A549 (cell line): ENCODE measurements at regions not wholly inside any gene's neighbourhood (a gene's known extent, or its start where the extent isn't known, plus 50 kb on each side); places are given as distances from the start of the nearest gene placed in this dataset.

Experiments used
- ATAC-seq, 2 experiments: fragments of 200-7000 bp in 1 of 2; fragments of >200 bp in 1 of 2; cut with Nextera tagmentation in 1 of 2; cut with Tn5 transposase in 1 of 2; 3 replicates each; pipeline versions ENCODE4 v1.8.0 to v1.9.1; 2018 to 2020; ENCODE audit warnings: mild to moderate bottlenecking in 1 of 2, moderate library complexity in 1 of 2
- CTCF ChIA-PET: fragments of 300-600 bp; sonication (Branson Sonifier 250); formaldehyde crosslinking; extraction: SDS; loops from one replicate; lab custom pipeline; 2021; ENCODE audit warnings: antibody characterized with exemption, inconsistent platforms; lab: Yijun Ruan, JAX
- POLR2A ChIA-PET: fragments of 350-600 bp; formaldehyde crosslinking; extraction: SDS; loops from one replicate; lab custom pipeline; 2021; ENCODE audit warnings: antibody characterized with exemption, inconsistent platforms; lab: Yijun Ruan, JAX
- DNase-seq, 2 experiments: peaks; one replicate each; pipeline versions ENCODE4 v3.0.0 to v3.0.0-alpha.2; 2011 to 2016; ENCODE audit warnings: low read depth in 1 of 2, low spot score in 1 of 2
- FAIRE-seq: peaks from 2 replicates; lab custom pipeline; 2011; peaks lifted over from hg19 to GRCh38; lab: Jason Lieb, UNC
- H3K27ac ChIP-seq, 2 experiments: fragments of >200 bp; sonication (Bioruptor Twin); formaldehyde crosslinking; 3 replicates each; pipeline ENCODE4 v1.5.1; 2016 to 2017
- H3K4me1 ChIP-seq: fragments of >200 bp; sonication (Bioruptor Twin); formaldehyde crosslinking; 3 replicates; pipeline ENCODE4 v1.6.1; 2016
- H3K4me2 ChIP-seq: fragments of >200 bp; sonication (Bioruptor Twin); formaldehyde crosslinking; 3 replicates; pipeline ENCODE4 v1.6.1; 2016
- H3K4me3 ChIP-seq: fragments of >200 bp; sonication (Bioruptor Twin); formaldehyde crosslinking; 3 replicates; pipeline ENCODE4 v1.5.1; 2016
- H3K9me3 ChIP-seq: fragments of >200 bp; sonication (Bioruptor Twin); formaldehyde crosslinking; 3 replicates; pipeline ENCODE4 v1.6.1; 2016
- BHLHE40 ChIP-seq: IDR thresholded peaks from 2 replicates; pipeline ENCODE4 v1.6.1; 2012; ENCODE audit warnings: low read depth, low read length, inconsistent platforms
- CEBPB ChIP-seq, 2 experiments: fragments of >200 bp in 1 of 2; sonication (Bioruptor Twin) in 1 of 2; formaldehyde crosslinking in 1 of 2; IDR thresholded peaks; 2 replicates each; pipeline ENCODE4 v1.6.1; 2012 to 2016
- CHD4 ChIP-seq: fragments of 200-600 bp; sonication (generic); IDR thresholded peaks from 2 replicates; pipeline ENCODE4 v1.6.1; 2016; ENCODE audit warnings: antibody characterized with exemption, mild to moderate bottlenecking, borderline replicate concordance
- CTCF ChIP-seq: fragments of >200 bp; sonication (Bioruptor Twin); formaldehyde crosslinking; IDR thresholded peaks from 3 replicates; pipeline ENCODE4 v1.5.1; 2016
- EHF ChIP-seq: fragments of 250-450 bp; sonication (Bioruptor Pico); IDR thresholded peaks from 2 replicates; pipeline ENCODE4 v1.5.0; 2020; ENCODE audit warnings: mild to moderate bottlenecking
- EHMT2 ChIP-seq: fragments of 200-600 bp; sonication (generic); IDR thresholded peaks from 2 replicates; pipeline ENCODE4 v1.6.1; 2016; ENCODE audit warnings: antibody characterized with exemption, low read depth, mild to moderate bottlenecking, moderate library complexity
- ELK1 ChIP-seq: fragments of 150-350 bp; IDR thresholded peaks from 2 replicates; pipeline ENCODE4 v1.6.1; 2014; ENCODE audit warnings: low read depth, mild to moderate bottlenecking, low read length
- EP300 ChIP-seq, 2 experiments: fragments of >200 bp; sonication (Bioruptor Twin); formaldehyde crosslinking; IDR thresholded peaks; 2 replicates in 1 of 2; 3 replicates in 1 of 2; pipeline ENCODE4 v1.6.1; 2016 to 2017
- FOSB ChIP-seq: fragments of 250-450 bp; sonication (Bioruptor Pico); IDR thresholded peaks from 2 replicates; pipeline ENCODE4 v1.5.0; 2020; ENCODE audit warnings: mild to moderate bottlenecking, moderate library complexity
- FOSL2 ChIP-seq, 2 experiments: fragments of 450-650 bp in 1 of 2; fragments of >200 bp in 1 of 2; sonication (Bioruptor Twin) in 1 of 2; formaldehyde crosslinking; IDR thresholded peaks; 2 replicates each; pipeline versions ENCODE4 v1.5.0 to v1.6.1; 2016 to 2020; ENCODE audit warnings: mild to moderate bottlenecking in 1 of 2, moderate library complexity in 1 of 2
- GATA3 ChIP-seq: IDR thresholded peaks from 2 replicates; pipeline ENCODE4 v1.6.1; 2012; ENCODE audit warnings: borderline replicate concordance
- HES2 ChIP-seq: fragments of >200 bp; sonication (Bioruptor Twin); formaldehyde crosslinking; IDR thresholded peaks from 2 replicates; pipeline ENCODE4 v1.6.1; 2016
- HMGXB4 ChIP-seq: fragments of 250-450 bp; sonication (Bioruptor Pico); IDR thresholded peaks from 2 replicates; pipeline ENCODE4 v1.5.0; 2021; ENCODE audit warnings: mild to moderate bottlenecking, moderate library complexity, borderline replicate concordance
- HOXA7 ChIP-seq: fragments of 250-450 bp; sonication (Bioruptor Pico); IDR thresholded peaks from 2 replicates; pipeline ENCODE4 v1.5.0; 2020; ENCODE audit warnings: mild to moderate bottlenecking, moderate library complexity
- JUNB ChIP-seq: fragments of >200 bp; sonication (Bioruptor Twin); formaldehyde crosslinking; IDR thresholded peaks from 2 replicates; pipeline ENCODE4 v1.6.1; 2016
- KDM1A ChIP-seq: fragments of 200-600 bp; sonication (generic); IDR thresholded peaks from 2 replicates; pipeline ENCODE4 v1.6.1; 2016; ENCODE audit warnings: low read depth, mild to moderate bottlenecking
- KDM5A ChIP-seq: fragments of 200-600 bp; sonication (generic); IDR thresholded peaks from 2 replicates; pipeline ENCODE4 v1.6.1; 2016; ENCODE audit warnings: antibody characterized with exemption, mild to moderate bottlenecking
- MAFK ChIP-seq: fragments of 450-650 bp; IDR thresholded peaks from 2 replicates; pipeline ENCODE4 v1.6.1; 2014; ENCODE audit not compliant: partially characterized antibody
- MAZ ChIP-seq: fragments of 150-350 bp; IDR thresholded peaks from 2 replicates; pipeline ENCODE4 v1.6.1; 2014; ENCODE audit warnings: antibody characterized with exemption, low read depth, low read length, borderline replicate concordance
- MYC ChIP-seq: IDR thresholded peaks from 2 replicates; pipeline ENCODE4 v1.6.1; 2012; ENCODE audit warnings: mild to moderate bottlenecking, inconsistent platforms, low read length, improper control_type of control experiment, borderline replicate concordance
- NPAS2 ChIP-seq: fragments of 250-450 bp; sonication (Bioruptor Pico); IDR thresholded peaks from 2 replicates; pipeline ENCODE4 v1.8.0; 2022; ENCODE audit warnings: mild to moderate bottlenecking, moderate library complexity, borderline replicate concordance
- NR3C1 ChIP-seq: fragments of >200 bp; sonication (Bioruptor Twin); formaldehyde crosslinking; IDR thresholded peaks from 3 replicates; pipeline ENCODE4 v1.6.1; 2017
- PHF8 ChIP-seq: fragments of 200-600 bp; sonication (generic); IDR thresholded peaks from 2 replicates; pipeline ENCODE4 v1.6.1; 2016; ENCODE audit warnings: low read depth, mild to moderate bottlenecking, antibody characterized with exemption, moderate library complexity, borderline replicate concordance
- POLR2A ChIP-seq: IDR thresholded peaks from 2 replicates; pipeline ENCODE4 v1.6.1; 2012; ENCODE audit warnings: mild to moderate bottlenecking, low read length
- POLR2AphosphoS2 ChIP-seq: conservative IDR thresholded peaks from 2 replicates; pipeline ENCODE4 v1.6.1; 2012; ENCODE audit warnings: low read length, improper control_type of control experiment, inconsistent platforms
- RCOR1 ChIP-seq: fragments of 150-350 bp; IDR thresholded peaks from 2 replicates; pipeline ENCODE4 v1.6.1; 2014; ENCODE audit warnings: antibody characterized with exemption, low read length, low read depth
- RNF2 ChIP-seq: fragments of 200-600 bp; sonication (generic); IDR thresholded peaks from 2 replicates; pipeline ENCODE4 v1.6.1; 2016; ENCODE audit warnings: low read depth, mild to moderate bottlenecking, antibody characterized with exemption, moderate library complexity, borderline replicate concordance
- SMC3 ChIP-seq: fragments of >200 bp; sonication (Bioruptor Twin); formaldehyde crosslinking; IDR thresholded peaks from 3 replicates; pipeline ENCODE4 v1.6.1; 2018; ENCODE audit warnings: inconsistent platforms
- SREBF2 ChIP-seq: fragments of 450-650 bp; IDR thresholded peaks from 2 replicates; pipeline ENCODE4 v1.6.1; 2014; ENCODE audit warnings: mild to moderate bottlenecking, moderate library complexity
- TP53 ChIP-seq: fragments of 250-450 bp; sonication (Bioruptor Pico); IDR thresholded peaks from 2 replicates; pipeline ENCODE4 v1.5.0; 2021; ENCODE audit warnings: mild to moderate bottlenecking, moderate library complexity
- ZC3H11A ChIP-seq: fragments of 450-650 bp; IDR thresholded peaks from 2 replicates; pipeline ENCODE4 v1.6.1; 2014; ENCODE audit warnings: antibody characterized with exemption, mild to moderate bottlenecking
- ZFP36 ChIP-seq: fragments of 450-650 bp; IDR thresholded peaks from 2 replicates; pipeline ENCODE4 v1.6.1; 2014; ENCODE audit warnings: borderline replicate concordance; ENCODE audit not compliant: partially characterized antibody
- ZNF302 ChIP-seq: fragments of 250-450 bp; sonication (Bioruptor Pico); IDR thresholded peaks from 2 replicates; pipeline ENCODE4 v1.9.0; 2021; ENCODE audit warnings: inconsistent platforms, mild to moderate bottlenecking, moderate library complexity
- WGBS: methylation state at CpG from one replicate; pipeline ENCODE4 v1.1.6; 2017; ENCODE audit errors: missing lambda C conversion rate; 5-methylcytosine and 5-hydroxymethylcytosine counted together

GRCh38 chr3:43963208-43963607 lies 272.5 kb downstream of the ABHD5 start:
- no peak for DNase-seq
- no peak for TF ChIP-seq NR3C1
- no peak for TF ChIP-seq MAFK
- TF ChIP-seq MYC: no peak
- TF ChIP-seq RNF2: no peak
- no peak for TF ChIP-seq TP53 (CRISPR knock-in tag)
- no peak for TF ChIP-seq ELK1
- no peak for TF ChIP-seq ZNF302
- TF ChIP-seq HOXA7: no peak
- TF ChIP-seq ZFP36: no peak
- TF ChIP-seq NPAS2 (CRISPR knock-in tag): no peak
- no peak for TF ChIP-seq CEBPB (IDR thresholded peaks at IDR 0.05)
- no peak for TF ChIP-seq KDM5A
- no peak for TF ChIP-seq JUNB
- no peak for TF ChIP-seq SREBF2
- TF ChIP-seq HES2: no peak
- TF ChIP-seq CTCF: no peak
- TF ChIP-seq ZC3H11A: no peak
- no peak for TF ChIP-seq RCOR1
- TF ChIP-seq FOSB (CRISPR knock-in tag): no peak
- no peak for TF ChIP-seq EP300 (IDR thresholded peaks at IDR 0.05)
- POLR2A ChIA-PET: no interaction called here
- CTCF ChIA-PET: no interaction called here
- ATAC-seq: no peak
- H3K27ac ChIP-seq: no peak overlapping the region
- H3K4me2 ChIP-seq: no peak overlapping the region
- no peaks in the 10 kb centered on the region for H3K4me1 ChIP-seq
- H3K9me3 ChIP-seq: no peaks in the 10 kb centered on the region
- no peak overlapping the region for H3K4me3 ChIP-seq
- no peak for FAIRE-seq
- 68% methylated on average over 5 of the region's 5 CpGs for WGBS

- ChIA-PET POLR2A (no interaction called here), CTCF (interaction anchor here (1.3 kb wide), 1 partner anchor 29 kb away, joined by 3 read pairs; no protein-coding TSS in a partner anchor)
- Histone ChIP-seq H3K4me1 (no peaks in the 10 kb centered on the region), H3K9me3 (no peaks in the 10 kb centered on the region), H3K27ac (no peak overlapping the region), H3K4me3 (no peak overlapping the region), H3K4me2 (no peak overlapping the region)
- WGBS: 25% methylated on average over 1 of the region's 1 CpG
- FAIRE-seq (no peak), ATAC-seq (no peak), DNase-seq (no peak)
- TF ChIP-seq EHMT2 (no peak), POLR2AphosphoS2 (no peak), KDM1A (no peak), PHF8 (no peak), ZC3H11A (no peak), FOSL2 (IDR thresholded peaks at IDR 0.05) (no peak), FOSL2 (CRISPR knock-in tag; IDR thresholded peaks at IDR 0.05) (no peak), HMGXB4 (CRISPR knock-in tag) (no peak), BHLHE40 (no peak), CHD4 (no peak), SMC3 (no peak), MAZ (no peak), MAFK (no peak), POLR2A (no peak), EHF (no peak), CEBPB (IDR thresholded peaks at IDR 0.05) (no peak), HOXA7 (no peak), GATA3 (no peak)
Observed at GRCh38 chr3:43964640-43965039, 273.9 kb downstream of the ABHD5 start.
